GM06990 (cell line): ENCODE measurements at regions not wholly inside any gene's neighbourhood (a gene's known extent, or its start where the extent isn't known, plus 50 kb on each side); places are given as distances from the start of the nearest gene placed in this dataset.
"Not testable (repeated sequence)": the region's sequence is repeated elsewhere in the genome, so short reads cannot be mapped to it uniquely, and the experiment has no call there.

Experiments
- DNase-seq: peaks from one replicate; pipeline ENCODE4 v3.0.0-alpha.2; 2011; ENCODE audit not compliant: insufficient read length; ENCODE audit errors: extremely low read depth
- H3K27me3 ChIP-seq: replicated peaks from 2 replicates; pipeline ENCODE4 v1.6.0; 2011; ENCODE audit warnings: low read length; ENCODE audit not compliant: control insufficient read depth, insufficient read depth
- H3K36me3 ChIP-seq: 2 replicates; pipeline ENCODE4 v1.5.1; 2011; ENCODE audit warnings: low read length; ENCODE audit not compliant: control insufficient read depth, insufficient read depth
- H3K4me3 ChIP-seq: replicated peaks from 2 replicates; pipeline ENCODE4 v1.5.1; 2011; ENCODE audit warnings: low read depth, mild to moderate bottlenecking, control low read depth, low read length
- TF ChIP-seq, protein P1 (sequence below): IDR thresholded peaks from 2 replicates; pipeline ENCODE4 v1.5.1; 2011; ENCODE audit warnings: low read length, control low read depth, mild to moderate bottlenecking, inconsistent platforms; ENCODE audit not compliant: insufficient read depth, poor library complexity, severe bottlenecking

DNA sequence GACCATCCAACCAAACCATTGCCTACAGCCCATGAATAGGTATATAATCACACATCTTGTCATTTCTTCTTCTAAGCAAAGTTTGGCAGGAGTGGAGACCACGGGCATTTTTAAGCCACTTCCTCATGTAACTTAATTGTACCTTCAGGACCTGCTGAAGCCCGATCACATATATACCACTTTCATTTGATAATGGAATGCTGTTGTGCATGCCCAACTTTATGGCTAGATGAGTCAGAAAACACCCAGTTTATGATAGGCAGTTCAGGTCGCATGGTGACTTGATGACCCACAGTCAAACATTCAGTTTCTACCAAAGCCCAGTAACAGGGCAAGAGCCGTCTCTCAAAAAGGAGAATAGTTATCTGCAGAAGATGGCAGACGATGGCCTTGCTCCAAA, 2295.0 kb upstream of the ACO1 start:
- no peak overlapping the region for H3K4me3 ChIP-seq
- no peaks in the 10 kb centered on the region for H3K27me3 ChIP-seq
- DNase-seq, result no peak
- no peaks in the 10 kb centered on the region for H3K36me3 ChIP-seq
- TF ChIP-seq, protein P1, sequence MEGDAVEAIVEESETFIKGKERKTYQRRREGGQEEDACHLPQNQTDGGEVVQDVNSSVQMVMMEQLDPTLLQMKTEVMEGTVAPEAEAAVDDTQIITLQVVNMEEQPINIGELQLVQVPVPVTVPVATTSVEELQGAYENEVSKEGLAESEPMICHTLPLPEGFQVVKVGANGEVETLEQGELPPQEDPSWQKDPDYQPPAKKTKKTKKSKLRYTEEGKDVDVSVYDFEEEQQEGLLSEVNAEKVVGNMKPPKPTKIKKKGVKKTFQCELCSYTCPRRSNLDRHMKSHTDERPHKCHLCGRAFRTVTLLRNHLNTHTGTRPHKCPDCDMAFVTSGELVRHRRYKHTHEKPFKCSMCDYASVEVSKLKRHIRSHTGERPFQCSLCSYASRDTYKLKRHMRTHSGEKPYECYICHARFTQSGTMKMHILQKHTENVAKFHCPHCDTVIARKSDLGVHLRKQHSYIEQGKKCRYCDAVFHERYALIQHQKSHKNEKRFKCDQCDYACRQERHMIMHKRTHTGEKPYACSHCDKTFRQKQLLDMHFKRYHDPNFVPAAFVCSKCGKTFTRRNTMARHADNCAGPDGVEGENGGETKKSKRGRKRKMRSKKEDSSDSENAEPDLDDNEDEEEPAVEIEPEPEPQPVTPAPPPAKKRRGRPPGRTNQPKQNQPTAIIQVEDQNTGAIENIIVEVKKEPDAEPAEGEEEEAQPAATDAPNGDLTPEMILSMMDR, result no peak

- Histone ChIP-seq H3K4me3 (no peak overlapping the region), H3K36me3 (no peaks in the 10 kb centered on the region), H3K27me3 (no peaks in the 10 kb centered on the region)
- TF ChIP-seq, protein P1, result no peak
- DNase-seq, result no peak
Observed at GRCh38 chr9:30103647-30104394, 2280.6 kb upstream of the ACO1 start.

- not testable (repeated sequence) for H3K4me3 ChIP-seq, H3K36me3 ChIP-seq, DNase-seq, H3K27me3 ChIP-seq
Observed at GRCh38 chr9:30107134-30107533, 2277.3 kb upstream of the ACO1 start.

- Histone ChIP-seq H3K4me3 (no peak overlapping the region), H3K36me3 (no peaks in the 10 kb centered on the region), H3K27me3 (no peaks in the 10 kb centered on the region)
- TF ChIP-seq, protein P1, result no peak
- no peak for DNase-seq
Observed at GRCh38 chr9:30116673-30117217, 2267.7 kb upstream of the ACO1 start.

DNA sequence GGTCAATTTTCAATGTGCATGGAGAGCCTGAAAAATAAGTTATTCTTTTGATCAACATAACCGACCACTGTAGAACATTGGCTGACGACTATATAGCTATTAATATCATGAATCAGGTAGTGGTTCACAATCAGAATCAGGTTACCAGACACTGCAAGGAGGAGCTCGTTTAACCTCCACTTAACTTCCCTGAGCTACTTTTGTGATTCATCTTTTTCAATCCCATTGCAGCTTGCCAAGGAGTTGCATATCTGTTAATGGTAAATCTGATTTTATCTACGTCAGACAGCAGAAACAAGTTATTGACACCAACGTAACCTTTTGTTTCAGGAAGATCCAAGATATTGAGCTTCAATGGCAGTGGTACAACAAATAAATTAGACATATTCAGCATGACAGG, 2263.8 kb upstream of the ACO1 start:
- no peaks in the 10 kb centered on the region for H3K27me3 ChIP-seq
- no peak overlapping the region for H3K4me3 ChIP-seq
- no peak for DNase-seq
- H3K36me3 ChIP-seq, result no peaks in the 10 kb centered on the region
- TF ChIP-seq, protein P1, result no peak

DNA sequence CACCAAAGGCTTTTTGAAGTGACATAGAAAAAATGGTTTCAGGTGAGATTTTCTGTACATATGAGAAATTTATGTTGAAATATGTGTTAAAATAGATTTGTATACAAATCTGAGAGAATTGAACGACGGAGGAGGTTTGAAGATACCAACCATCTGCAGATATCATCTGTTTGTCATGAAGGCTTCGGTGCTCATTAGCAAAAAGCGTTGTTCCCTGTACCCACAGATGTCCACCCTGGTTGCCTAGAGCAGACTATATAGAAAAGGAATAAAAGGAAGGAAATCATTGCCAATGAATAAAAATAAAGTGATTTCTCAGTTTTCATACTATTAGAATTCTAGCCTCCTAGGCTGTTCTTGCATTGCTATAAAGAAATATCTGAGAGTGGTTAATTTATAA, 2262.8 kb upstream of the ACO1 start:
- Histone ChIP-seq H3K27me3 (no peaks in the 10 kb centered on the region), H3K4me3 (no peak overlapping the region), H3K36me3 (no peaks in the 10 kb centered on the region)
- no peak for DNase-seq
- TF ChIP-seq, protein P1, result no peak
